ENCODE measurements at regions not wholly inside any gene's neighbourhood (a gene's known extent, or its start where the extent isn't known, plus 50 kb on each side); places are given as distances from the start of the nearest gene placed in this dataset.

DNA sequence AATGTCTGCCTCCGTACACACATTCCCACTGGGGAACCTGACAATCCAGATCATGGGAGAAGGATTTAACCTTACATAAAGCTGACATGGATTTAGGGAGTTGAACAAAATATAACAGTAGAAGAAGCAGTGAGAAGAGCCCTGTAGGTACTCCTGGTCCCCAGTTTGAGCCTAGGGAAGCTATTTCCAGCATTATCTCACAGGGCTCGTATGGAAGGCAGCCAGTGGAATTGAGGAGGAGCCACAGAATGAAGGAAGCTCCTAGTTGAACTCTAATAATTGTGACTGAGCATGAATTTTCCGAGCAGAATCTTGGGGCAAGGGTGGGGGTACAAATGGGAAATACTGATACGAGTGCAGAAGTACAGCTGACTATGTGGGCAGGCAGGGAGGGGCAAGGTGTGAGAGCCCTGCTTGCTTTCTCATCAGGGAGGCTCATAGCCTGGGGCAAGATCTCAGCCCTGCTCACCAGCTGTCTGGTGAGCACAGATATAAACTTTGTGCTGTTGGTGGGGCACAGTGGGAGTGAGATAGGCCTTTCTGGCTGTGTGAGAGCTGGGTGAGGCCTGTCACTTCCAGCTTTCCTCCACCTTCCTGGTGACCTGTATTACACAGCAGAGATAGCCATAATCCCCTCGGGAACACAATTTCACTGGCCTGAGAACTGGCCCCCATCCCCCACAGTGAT lies 290.7 kb upstream of the IL12B start:
- no peak for TF ChIP-seq CTCF (IDR thresholded peaks at IDR 0.05)
- no peak for TF ChIP-seq POLR2A (IDR thresholded peaks at IDR 0.05)
